H1 (cell line): ENCODE measurements at regions not wholly inside any gene's neighbourhood (a gene's known extent, or its start where the extent isn't known, plus 50 kb on each side); places are given as distances from the start of the nearest gene placed in this dataset.

Experiments used
- CTCF ChIA-PET: fragments of 300-600 bp; sonication (Branson Sonifier 250); formaldehyde crosslinking; loops from one replicate; lab custom pipeline; 2021; ENCODE audit not compliant: partially characterized antibody; lab: Charles Lee
- POLR2A ChIA-PET: fragments of 300-600 bp; sonication (Branson Sonifier 250); formaldehyde crosslinking; loops from one replicate; lab custom pipeline; 2021; ENCODE audit warnings: inconsistent platforms; ENCODE audit not compliant: partially characterized antibody; lab: Charles Lee
- DNase-seq, 2 experiments: peaks; one replicate each; pipeline versions ENCODE4 v3.0.0 to v3.0.0-alpha.2; 2010 to 2022; ENCODE audit warnings: low spot score in 2 of 2, low read depth in 1 of 2, mixed read lengths in 1 of 2
- FAIRE-seq: peaks from 2 replicates; lab custom pipeline; 2011; peaks lifted over from hg19 to GRCh38; lab: Jason Lieb, UNC
- H2AFZ ChIP-seq: 2 replicates; pipeline ENCODE4 v1.8.1; 2012; ENCODE audit warnings: low read length, inconsistent platforms
- H2AK5ac ChIP-seq: 2 replicates; pipeline ENCODE4 v1.6.1; 2013; ENCODE audit warnings: low read depth, low read length
- H2BK120ac ChIP-seq: replicated peaks from 2 replicates; pipeline ENCODE3; 2013; ENCODE audit warnings: low read depth, low read length, inconsistent platforms
- H2BK12ac ChIP-seq: 2 replicates; pipeline ENCODE4 v1.6.1; 2013; ENCODE audit warnings: low read depth, low read length
- H2BK15ac ChIP-seq: 2 replicates; pipeline ENCODE4 v1.6.1; 2013; ENCODE audit warnings: low read length
- H2BK20ac ChIP-seq: 2 replicates; pipeline ENCODE4 v1.6.1; 2013; ENCODE audit warnings: low read length
- H2BK5ac ChIP-seq: 2 replicates; pipeline ENCODE4 v1.6.1; 2013; ENCODE audit warnings: low read depth, low read length
- H3K14ac ChIP-seq: 2 replicates; pipeline ENCODE4 v1.6.1; 2013; ENCODE audit warnings: inconsistent platforms; ENCODE audit not compliant: insufficient read length
- H3K18ac ChIP-seq: 2 replicates; pipeline ENCODE4 v1.6.1; 2013; ENCODE audit warnings: low read length; ENCODE audit errors: extremely low read depth
- H3K23ac ChIP-seq: 2 replicates; pipeline ENCODE4 v1.6.1; 2013; ENCODE audit warnings: inconsistent platforms; ENCODE audit not compliant: insufficient read length
- H3K23me2 ChIP-seq: 2 replicates; pipeline ENCODE4 v1.6.1; 2013; ENCODE audit warnings: low read depth, low read length
- H3K27ac ChIP-seq: 2 replicates; pipeline ENCODE4 v1.6.1; 2011; ENCODE audit warnings: low read depth, low read length, inconsistent platforms
- H3K27me3 ChIP-seq, 4 experiments: replicated peaks in 1 of 4; 1 replicate in 1 of 4; 2 replicates in 3 of 4; pipeline versions ENCODE4 v1.6.1 to v1.8.1; 2011 to 2013; ENCODE audit warnings: low read length in 3 of 4, mild to moderate bottlenecking in 3 of 4, inconsistent platforms in 2 of 4, mixed read lengths in 2 of 4, moderate library complexity in 1 of 4; ENCODE audit not compliant: control insufficient read depth in 3 of 4, insufficient read depth in 3 of 4; ENCODE audit errors: extremely low read depth in 1 of 4
- H3K36me3 ChIP-seq, 4 experiments: 2 replicates each; pipeline versions ENCODE4 v1.6.1 to v1.8.1; 2011 to 2013; ENCODE audit warnings: mild to moderate bottlenecking in 4 of 4, low read length in 3 of 4, moderate library complexity in 2 of 4, control low read depth in 1 of 4, inconsistent platforms in 1 of 4; ENCODE audit not compliant: insufficient read depth in 4 of 4, control insufficient read depth in 2 of 4
- H3K4ac ChIP-seq: replicated peaks from 2 replicates; pipeline ENCODE3; 2013; ENCODE audit warnings: low read length, low read depth, mixed read lengths, inconsistent platforms; ENCODE audit not compliant: insufficient read length
- H3K4me1 ChIP-seq, 4 experiments: replicated peaks in 1 of 4; 1 replicate in 1 of 4; 2 replicates in 3 of 4; pipeline versions ENCODE4 v1.6.1 to v1.8.1; 2011 to 2013; ENCODE audit warnings: low read length in 3 of 4, inconsistent platforms in 2 of 4, mixed read lengths in 1 of 4; ENCODE audit not compliant: insufficient read depth in 4 of 4, control insufficient read depth in 3 of 4
- H3K4me2 ChIP-seq, 2 experiments: 2 replicates each; pipeline versions ENCODE4 v1.6.1 to v1.8.1; 2011 to 2013; ENCODE audit warnings: low read depth in 2 of 2, low read length in 2 of 2, control low read depth in 1 of 2, inconsistent platforms in 1 of 2, mild to moderate bottlenecking in 1 of 2; ENCODE audit not compliant: insufficient read depth in 1 of 2
- H3K4me3 ChIP-seq, 4 experiments: fragments of 200-600, 300-600 bp in 1 of 4; sonication (generic), shearing (Covaris generic), sonication (Bioruptor Twin) in 1 of 4; 2 replicates each; pipeline versions ENCODE4 v1.5.1 to v1.8.1; 2011 to 2016; ENCODE audit warnings: low read length in 4 of 4, low read depth in 3 of 4, control low read depth in 2 of 4, inconsistent platforms in 2 of 4, mild to moderate bottlenecking in 2 of 4, mixed read lengths in 1 of 4, moderate library complexity in 1 of 4; ENCODE audit not compliant: insufficient read depth in 2 of 4; ENCODE audit errors: extremely low read depth in 1 of 4
- H3K56ac ChIP-seq: replicated peaks from 2 replicates; pipeline ENCODE3; 2013; ENCODE audit warnings: low read depth, mild to moderate bottlenecking, mixed read lengths, low read length, inconsistent platforms; ENCODE audit not compliant: insufficient read length
- H3K79me1 ChIP-seq: 2 replicates; pipeline ENCODE4 v1.6.1; 2013; ENCODE audit warnings: low read depth, low read length, control low read depth
- H3K79me2 ChIP-seq, 2 experiments: 2 replicates each; pipeline versions ENCODE4 v1.6.1 to v1.8.1; 2012 to 2013; ENCODE audit warnings: low read length in 2 of 2, mild to moderate bottlenecking in 2 of 2, inconsistent platforms in 1 of 2; ENCODE audit not compliant: insufficient read depth in 2 of 2, control insufficient read depth in 1 of 2
- H3K9ac ChIP-seq, 4 experiments: replicated peaks in 1 of 4; 1 replicate in 1 of 4; 2 replicates in 3 of 4; pipeline versions ENCODE4 v1.6.1 to v1.8.1; 2011 to 2013; ENCODE audit warnings: low read depth in 3 of 4, low read length in 3 of 4, control low read depth in 2 of 4, mild to moderate bottlenecking in 2 of 4, moderate library complexity in 2 of 4, inconsistent platforms in 1 of 4; ENCODE audit errors: extremely low read depth in 1 of 4
- H3K9me3 ChIP-seq, 2 experiments: 2 replicates each; pipeline versions ENCODE4 v1.6.1 to v1.8.1; 2012 to 2013; ENCODE audit warnings: mild to moderate bottlenecking in 2 of 2, moderate library complexity in 2 of 2, control low read depth in 1 of 2, inconsistent platforms in 1 of 2, low read depth in 1 of 2, low read length in 1 of 2, mixed read lengths in 1 of 2; ENCODE audit not compliant: insufficient read depth in 2 of 2
- H4K20me1 ChIP-seq, 2 experiments: replicated peaks in 1 of 2; 2 replicates each; pipeline versions ENCODE3 to v1.8.1; 2011 to 2013; ENCODE audit warnings: inconsistent platforms in 2 of 2, low read length in 2 of 2, mild to moderate bottlenecking in 1 of 2; ENCODE audit not compliant: insufficient read depth in 2 of 2, control insufficient read depth in 1 of 2
- H4K5ac ChIP-seq: 2 replicates; pipeline ENCODE4 v1.6.1; 2013; ENCODE audit warnings: low read length, low read depth, mixed read lengths, inconsistent platforms; ENCODE audit not compliant: insufficient read length
- H4K8ac ChIP-seq: 2 replicates; pipeline ENCODE4 v1.8.0; 2013; ENCODE audit warnings: mild to moderate bottlenecking, moderate library complexity, low read length, inconsistent platforms; ENCODE audit not compliant: insufficient read depth; ENCODE audit errors: extremely low read depth
- H4K91ac ChIP-seq: replicated peaks from 2 replicates; pipeline ENCODE3; 2013; ENCODE audit warnings: low read length, mixed read lengths, inconsistent platforms; ENCODE audit not compliant: insufficient read length
- CEBPB ChIP-seq: IDR thresholded peaks from 2 replicates; pipeline ENCODE4 v1.6.1; 2012; ENCODE audit warnings: low read depth, low read length
- EZH2 ChIP-seq: fragments of 200-600 bp; sonication (generic); IDR thresholded peaks from 2 replicates; pipeline ENCODE4 v1.7.1; 2012; ENCODE audit warnings: low read depth, mild to moderate bottlenecking, moderate library complexity, low read length, inconsistent platforms; ENCODE audit not compliant: severe bottlenecking
- HDAC2 ChIP-seq, 2 experiments: fragments of 300-600 bp in 1 of 2; sonication (generic) in 1 of 2; IDR thresholded peaks; 2 replicates each; pipeline ENCODE4 v1.6.1; 2011 to 2012; ENCODE audit warnings: low read depth in 2 of 2, low read length in 2 of 2, mild to moderate bottlenecking in 2 of 2, moderate library complexity in 2 of 2, borderline replicate concordance in 1 of 2, inconsistent platforms in 1 of 2
- KDM5A ChIP-seq: fragments of 200-600 bp; IDR thresholded peaks from 2 replicates; pipeline ENCODE4 v1.7.1; 2012; ENCODE audit warnings: mild to moderate bottlenecking, low read length, inconsistent platforms, mixed read lengths
- RAD21 ChIP-seq, 2 experiments: IDR thresholded peaks in 1 of 2; conservative IDR thresholded peaks in 1 of 2; 2 replicates each; pipeline ENCODE4 v1.6.1; 2011; ENCODE audit warnings: low read depth in 2 of 2, low read length in 2 of 2, improper control_type of control experiment in 1 of 2, inconsistent platforms in 1 of 2, mild to moderate bottlenecking in 1 of 2, moderate library complexity in 1 of 2
- SAP30 ChIP-seq: fragments of 300-600 bp; sonication (generic); IDR thresholded peaks from 2 replicates; pipeline ENCODE4 v1.7.1; 2012; ENCODE audit warnings: low read length, moderate library complexity, mild to moderate bottlenecking, inconsistent platforms; ENCODE audit not compliant: insufficient read depth, insufficient replicate concordance
- SP2 ChIP-seq: IDR thresholded peaks from 2 replicates; pipeline ENCODE4 v1.6.1; 2012; ENCODE audit warnings: mild to moderate bottlenecking, low read length, inconsistent platforms
- YY1 ChIP-seq: IDR thresholded peaks from 2 replicates; pipeline ENCODE4 v1.6.1; 2011; ENCODE audit warnings: low read depth, mild to moderate bottlenecking, low read length
- WGBS, 2 experiments: shearing (Covaris generic) in 1 of 2; methylation state at CpG; one replicate each; pipeline versions ENCODE4 v1.1.6 to v1.1.7; 2013 to 2015; ENCODE audit warnings: low lambda C conversion rate in 2 of 2, mixed read lengths in 2 of 2, inconsistent platforms in 1 of 2, low coverage in 1 of 2, missing lambda C conversion rate in 1 of 2; ENCODE audit not compliant: insufficient replicate concordance in 2 of 2, insufficient coverage in 1 of 2, insufficient read length in 1 of 2; ENCODE audit errors: extremely low coverage in 1 of 2, missing lambda C conversion rate in 1 of 2; 5-methylcytosine and 5-hydroxymethylcytosine counted together

- Histone ChIP-seq H4K20me1 (no peaks in the 10 kb centered on the region), H2BK120ac (no peak overlapping the region)
- CTCF ChIA-PET, result interaction anchor here (0.6 kb wide), 1 partner anchor 294 kb away, joined by 3 read pairs; no protein-coding TSS in a partner anchor
Measured at GRCh38 chr1:199719156-199719842, 308.2 kb upstream of the NR5A2 start.

More at GRCh38 chr1:199719156-199719842, 308.2 kb upstream of the NR5A2 start:
- Histone ChIP-seq H3K36me3 (no peaks in the 10 kb centered on the region), H3K4me2 (no peak overlapping the region), H3K79me2 (no peaks in the 10 kb centered on the region), H2BK5ac (no peak overlapping the region), H4K91ac (no peak overlapping the region), H3K9me3 (no peaks in the 10 kb centered on the region), H3K4ac (no peak overlapping the region), H3K23ac (no peak overlapping the region), H2AK5ac (no peak overlapping the region), H3K9ac (no peak overlapping the region), H3K56ac (no peak overlapping the region), H3K18ac (no peak overlapping the region), H2BK12ac (no peak overlapping the region), H4K5ac (no peak overlapping the region), H3K79me1 (no peaks in the 10 kb centered on the region), H3K14ac (no peak overlapping the region), H2BK15ac (no peak overlapping the region), H4K8ac (no peak overlapping the region), H2AFZ (no peak overlapping the region), H3K4me1 (no peaks in the 10 kb centered on the region), H3K27me3 (no peaks in the 10 kb centered on the region), H3K27ac (no peak overlapping the region), H2BK20ac (no peak overlapping the region), H3K4me3 (no peak overlapping the region), H3K23me2 (no peaks in the 10 kb centered on the region)
- WGBS, 2 experiments, result 92% methylated on average over 3 of the region's 3 CpGs; no CpG with 5 or more reads in 1 of the 2 experiments
- FAIRE-seq, result no peak
- DNase-seq, result no peak
- TF ChIP-seq SAP30 (no peak), RAD21 (IDR thresholded peaks at IDR 0.05 in 1 of 2, conservative IDR thresholded peaks at IDR 0.05 in 1 of 2; ENCODE audit: low read depth in 2 of 2, low read length in 2 of 2) (no peak), KDM5A (no peak), YY1 (no peak), EZH2 (no peak), SP2 (no peak), HDAC2 (IDR thresholded peaks at IDR 0.05; ENCODE audit: borderline replicate concordance in 1 of 2, low read depth in 2 of 2, low read length in 2 of 2) (no peak), CEBPB (no peak)
- POLR2A ChIA-PET, result no interaction called here
